ENCODE measurements at regions not wholly inside any gene's neighbourhood (a gene's known extent, or its start where the extent isn't known, plus 50 kb on each side); places are given as distances from the start of the nearest gene placed in this dataset.

- ATAC-seq, result no peak
- H3K36me3 ChIP-seq, result no peaks in the 10 kb centered on the region
- H3K4me1 ChIP-seq, result no peaks in the 10 kb centered on the region
- no peak overlapping the region for H3K27ac ChIP-seq
- DNase-seq, result no peak
- TF ChIP-seq CTCF (IDR thresholded peaks at IDR 0.05) (no peak), POLR2A (IDR thresholded peaks at IDR 0.05) (no peak)
- intact Hi-C loops (cut with DNase I), result no loop called here
- no peak overlapping the region for H3K4me3 ChIP-seq
- peaks cover 0 to 8% (median 0%) of the 10 kb centered on the region in 12 donors for H3K9me3 ChIP-seq
- no peaks in the 10 kb centered on the region for H3K27me3 ChIP-seq
- WGBS, 4 donors, result 89 to 100% (median 95%) methylated on average over 1 to 3 of the region's 3 CpGs
Measured at GRCh38 chr16:62477796-62478195, 441.6 kb upstream of the CDH8 start.

- no peak for DNase-seq
Measured at GRCh38 chr16:62475573-62475972, 439.3 kb upstream of the CDH8 start.

GRCh38 chr16:62462971-62463370 lies 426.7 kb upstream of the CDH8 start:
- intact Hi-C loops (cut with DNase I), result no loop called here
- Histone ChIP-seq H3K4me3 (no peak overlapping the region), H3K36me3 (no peaks in the 10 kb centered on the region), H3K27me3 (no peaks in the 10 kb centered on the region), H3K27ac (no peak overlapping the region), H3K9me3 (peaks cover 0 to 39% (median 13%) of the 10 kb centered on the region in 12 donors), H3K4me1 (no peaks in the 10 kb centered on the region)
- DNase-seq (no peak), ATAC-seq (no peak)
- 72 to 76% (median 73%) methylated on average over 2 of the region's 2 CpGs for WGBS, 4 donors
- no peak for TF ChIP-seq POLR2A (IDR thresholded peaks at IDR 0.05)
- no peak for TF ChIP-seq CTCF (IDR thresholded peaks at IDR 0.05)

More at GRCh38 chr16:62475573-62475972, 439.3 kb upstream of the CDH8 start:
- H3K27ac ChIP-seq, result no peak overlapping the region
- H3K4me1 ChIP-seq, result no peaks in the 10 kb centered on the region
- H3K9me3 ChIP-seq, result peaks cover 0 to 19% (median 0%) of the 10 kb centered on the region in 12 donors
- H3K4me3 ChIP-seq, result no peak overlapping the region
- no peak for ATAC-seq
- H3K36me3 ChIP-seq, result no peaks in the 10 kb centered on the region
- intact Hi-C loops (cut with DNase I), result no loop called here
- TF ChIP-seq POLR2A (IDR thresholded peaks at IDR 0.05) (no peak), CTCF (IDR thresholded peaks at IDR 0.05) (no peak)
- no peaks in the 10 kb centered on the region for H3K27me3 ChIP-seq

DNA sequence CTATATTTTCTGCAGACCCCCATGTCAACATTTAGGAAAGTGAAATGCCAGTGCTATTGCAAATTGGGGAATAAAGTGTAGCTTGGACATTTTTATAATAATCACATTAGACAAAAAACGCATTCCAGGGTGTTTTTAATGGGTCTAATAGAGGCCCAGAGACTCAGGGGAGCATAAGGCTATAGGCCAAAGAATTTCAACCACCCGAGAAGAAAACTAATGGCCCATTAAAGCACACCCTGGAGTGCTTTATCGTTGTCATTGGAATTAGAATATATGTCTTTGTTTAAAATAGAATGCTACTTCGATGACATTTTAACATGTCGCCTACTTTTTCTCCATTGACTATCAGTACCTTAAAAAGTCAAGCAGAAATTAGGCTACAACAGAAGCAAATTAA lies 414.1 kb upstream of the CDH8 start:
- no peaks in the 10 kb centered on the region for H3K36me3 ChIP-seq
- no peak for DNase-seq
- intact Hi-C loops (cut with DNase I), result no loop called here
- 50 to 55% (median 53%) methylated on average over 5 of the region's 5 CpGs for WGBS, 4 donors
- H3K27me3 ChIP-seq, result no peaks in the 10 kb centered on the region
- no peak overlapping the region for H3K4me3 ChIP-seq
- no peak overlapping the region for H3K27ac ChIP-seq
- no peak for TF ChIP-seq CTCF (IDR thresholded peaks at IDR 0.05)
- no peak for TF ChIP-seq POLR2A (IDR thresholded peaks at IDR 0.05)
- no peak for ATAC-seq
- no peaks in the 10 kb centered on the region for H3K9me3 ChIP-seq
- H3K4me1 ChIP-seq, result no peaks in the 10 kb centered on the region
